HUES6 (cell line): ENCODE measurements at regions not wholly inside any gene's neighbourhood (a gene's known extent, or its start where the extent isn't known, plus 50 kb on each side); places are given as distances from the start of the nearest gene placed in this dataset.

Source experiments
- H3K27ac ChIP-seq: 2 replicates; pipeline ENCODE4 v1.7.0; 2013; ENCODE audit warnings: low read depth, mild to moderate bottlenecking, low read length, inconsistent platforms
- H3K27me3 ChIP-seq: 2 replicates; pipeline ENCODE4 v1.6.1; 2013; ENCODE audit warnings: low read length; ENCODE audit not compliant: control insufficient read depth, insufficient read depth
- H3K36me3 ChIP-seq: 2 replicates; pipeline ENCODE4 v1.6.1; 2013; ENCODE audit warnings: low read length; ENCODE audit not compliant: control insufficient read depth, insufficient read depth
- H3K4me1 ChIP-seq: 2 replicates; pipeline ENCODE4 v1.6.1; 2013; ENCODE audit warnings: low read length; ENCODE audit not compliant: control insufficient read depth, insufficient read depth
- H3K4me3 ChIP-seq: 2 replicates; pipeline ENCODE4 v1.5.1; 2013; ENCODE audit warnings: low read depth, low read length
- H3K9ac ChIP-seq: one replicate; pipeline ENCODE4 v1.6.1; 2013; ENCODE audit warnings: mild to moderate bottlenecking, low read length
- H3K9me3 ChIP-seq: 2 replicates; pipeline ENCODE4 v1.6.1; 2013; ENCODE audit warnings: low read depth, low read length; ENCODE audit not compliant: control insufficient read depth, insufficient read depth

DNA sequence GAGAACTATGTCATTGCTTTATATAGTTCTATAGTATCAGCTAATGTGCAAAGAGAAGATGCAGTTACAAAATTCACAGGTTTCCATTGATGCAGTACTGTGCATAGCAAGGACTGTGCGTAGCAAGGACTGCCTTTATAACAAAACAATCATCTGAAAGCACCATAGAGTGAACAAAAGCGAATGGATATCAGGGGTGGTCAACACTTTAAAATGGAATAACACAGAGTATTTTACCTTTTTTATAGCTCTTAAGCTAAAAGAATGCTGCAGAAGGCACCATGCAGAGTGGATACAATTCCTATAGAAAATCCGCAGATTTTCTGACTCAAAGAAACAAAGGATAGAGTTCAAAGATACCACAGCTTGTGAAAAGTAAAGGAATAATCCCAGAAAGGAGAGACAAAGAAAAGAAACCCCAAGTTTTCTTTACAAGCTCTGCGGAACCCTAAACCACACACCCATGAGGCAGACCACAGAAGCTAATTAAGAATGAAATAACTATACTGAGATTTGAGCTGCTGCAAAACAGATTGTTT is 229.9 kb upstream of the DTNA start:
- no peak overlapping the region for H3K27ac ChIP-seq
- no peaks in the 10 kb centered on the region for H3K36me3 ChIP-seq
- peaks cover 7% of the 10 kb centered on the region; the same call in 1 of the 2 replicates for H3K4me1 ChIP-seq
- no peaks in the 10 kb centered on the region for H3K27me3 ChIP-seq
- H3K9me3 ChIP-seq: peaks cover 6% of the 10 kb centered on the region
- H3K9ac ChIP-seq: no peak overlapping the region
- no peak overlapping the region for H3K4me3 ChIP-seq

GRCh38 chr18:34482204-34482603 is 227.9 kb upstream of the DTNA start:
- Histone ChIP-seq H3K4me3 (no peak overlapping the region), H3K27ac (no peak overlapping the region), H3K9me3 (peaks cover 6% of the 10 kb centered on the region), H3K9ac (no peak overlapping the region), H3K36me3 (no peaks in the 10 kb centered on the region), H3K4me1 (peaks cover 7% of the 10 kb centered on the region; the same call in 1 of the 2 replicates), H3K27me3 (no peaks in the 10 kb centered on the region)

DNA sequence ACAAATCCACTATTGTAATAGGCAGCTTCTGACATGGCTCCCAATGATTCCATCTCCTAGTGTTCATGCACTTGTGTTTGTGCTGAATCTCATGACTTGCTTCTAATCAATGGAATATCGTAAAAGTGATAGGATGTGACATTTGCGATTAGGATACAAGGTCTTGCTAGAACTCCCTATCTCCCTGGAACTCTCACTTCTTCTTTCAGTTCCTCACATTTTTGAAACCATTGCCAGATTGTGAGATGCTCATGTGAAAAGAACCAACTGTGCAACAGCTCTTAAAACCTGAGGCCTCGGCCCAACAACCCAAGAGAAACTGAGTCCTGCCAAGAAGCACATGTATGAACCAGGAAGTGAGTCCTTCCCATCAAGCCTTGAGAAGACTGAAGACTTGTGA is 226.9 kb upstream of the DTNA start:
- H3K4me3 ChIP-seq: no peak overlapping the region
- no peak overlapping the region for H3K27ac ChIP-seq
- H3K36me3 ChIP-seq: no peaks in the 10 kb centered on the region
- no peak overlapping the region for H3K9ac ChIP-seq
- H3K27me3 ChIP-seq: no peaks in the 10 kb centered on the region
- peaks cover 12% of the 10 kb centered on the region for H3K4me1 ChIP-seq
- H3K9me3 ChIP-seq: peaks cover 6% of the 10 kb centered on the region

DNA sequence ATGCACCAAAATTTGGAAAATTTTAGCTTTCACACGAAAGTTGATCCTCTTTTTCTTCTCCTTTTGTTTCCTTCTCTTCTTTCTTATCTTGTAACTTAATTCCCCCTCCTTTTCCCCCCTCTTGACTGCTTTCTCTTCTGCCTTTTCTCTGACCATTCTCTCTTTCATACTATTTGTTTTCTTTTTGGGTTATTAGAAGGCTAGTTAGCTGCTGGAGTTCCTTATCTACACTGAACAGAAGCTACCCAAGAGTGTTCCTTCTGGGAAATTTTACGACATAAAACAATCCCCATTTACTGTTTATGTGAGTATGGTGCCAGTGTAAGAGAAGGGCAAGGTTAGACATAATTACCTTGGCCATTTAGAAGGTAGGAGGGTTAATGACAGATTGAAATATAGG is 218.4 kb upstream of the DTNA start:
- Histone ChIP-seq H3K9me3 (no peaks in the 10 kb centered on the region), H3K36me3 (no peaks in the 10 kb centered on the region), H3K9ac (no peak overlapping the region), H3K27ac (no peak overlapping the region), H3K4me3 (0 out of 2 replicates have a peak overlapping the region, but pooled peaks have one; percentile 15), H3K4me1 (peaks cover 53% of the 10 kb centered on the region), H3K27me3 (peaks cover 17% of the 10 kb centered on the region)

DNA sequence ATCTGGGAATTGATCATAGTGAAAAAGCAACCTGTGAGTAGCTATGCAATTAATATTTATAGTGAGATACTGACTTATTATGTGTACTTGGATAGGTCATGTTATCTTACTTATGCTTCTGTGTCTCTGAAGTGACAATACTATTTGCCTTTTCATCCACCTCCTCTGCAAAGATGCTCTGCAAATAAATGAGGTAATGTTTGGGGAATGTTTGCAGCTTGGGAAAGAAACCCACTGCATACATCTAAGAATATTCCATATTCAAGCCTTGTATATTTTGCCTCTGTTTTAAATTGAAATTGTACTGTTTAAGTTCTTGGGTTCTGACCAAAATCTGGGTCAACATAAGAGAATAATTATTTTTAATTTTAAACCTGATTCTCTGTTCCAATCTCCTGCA is 217.4 kb upstream of the DTNA start:
- Histone ChIP-seq H3K4me1 (peaks cover 53% of the 10 kb centered on the region), H3K27me3 (peaks cover 17% of the 10 kb centered on the region), H3K36me3 (no peaks in the 10 kb centered on the region), H3K27ac (peak overlapping the region; percentile 20; the same call in 1 of the 2 replicates), H3K9ac (peak overlapping the region; percentile 86), H3K9me3 (no peaks in the 10 kb centered on the region), H3K4me3 (peak overlapping the region; percentile 95)

DNA sequence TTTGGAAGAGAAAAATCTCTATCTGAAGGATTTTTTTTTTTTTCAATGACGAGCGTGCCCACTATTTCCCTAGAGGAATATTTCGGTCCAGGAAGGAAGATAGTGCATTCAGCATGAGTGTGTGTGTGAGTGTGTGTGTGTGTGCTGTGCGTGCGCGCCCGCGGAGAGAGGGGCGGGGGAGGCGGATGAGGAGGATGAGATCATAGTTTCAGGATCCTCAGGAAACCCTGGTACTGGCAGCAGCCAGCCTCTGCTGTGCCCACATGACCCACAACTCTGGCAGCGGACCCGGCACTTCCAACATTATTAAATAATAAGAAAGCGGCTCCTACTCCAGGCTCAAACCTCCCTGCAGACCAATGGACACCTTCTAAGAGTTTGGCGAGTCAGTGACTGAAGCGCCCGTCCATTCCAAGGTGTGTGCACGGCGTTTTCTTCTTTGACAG is 217.0 kb upstream of the DTNA start:
- Histone ChIP-seq H3K9ac (peak overlapping the region; percentile 86), H3K27ac (peak overlapping the region; percentile 20; the same call in 1 of the 2 replicates)

GRCh38 chr18:34493566-34494358 is 216.3 kb upstream of the DTNA start:
- peak overlapping the region; percentile 20; the same call in 1 of the 2 replicates for H3K27ac ChIP-seq

More for the DNA sequence above, 217.0 kb upstream of the DTNA start:
- no peaks in the 10 kb centered on the region for H3K9me3 ChIP-seq
- no peaks in the 10 kb centered on the region for H3K36me3 ChIP-seq
- peaks cover 17% of the 10 kb centered on the region for H3K27me3 ChIP-seq
- peak overlapping the region; percentile 95 for H3K4me3 ChIP-seq
- peaks cover 49% of the 10 kb centered on the region for H3K4me1 ChIP-seq

DNA sequence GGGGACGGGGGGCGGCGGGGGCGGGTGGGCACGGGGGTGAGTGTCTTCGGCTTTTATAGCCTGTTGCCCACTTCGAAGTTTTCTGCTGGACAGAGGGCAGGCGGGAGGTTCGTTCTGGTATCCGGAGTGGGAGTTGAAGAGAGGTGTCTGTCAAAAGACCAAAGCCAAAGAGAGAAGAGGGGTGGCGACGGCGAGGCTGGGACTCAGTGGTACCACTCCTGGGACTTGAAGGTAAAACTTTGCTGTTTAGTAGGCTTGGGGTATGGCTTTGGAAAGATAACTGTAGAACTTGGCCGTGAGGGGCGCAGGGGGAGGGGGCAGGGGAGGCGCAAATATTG is 215.8 kb upstream of the DTNA start:
- no peak overlapping the region for H3K9ac ChIP-seq
- H3K4me3 ChIP-seq: peak overlapping the region; percentile 95
- no peak overlapping the region for H3K27ac ChIP-seq
- peaks cover 37% of the 10 kb centered on the region for H3K4me1 ChIP-seq
- no peaks in the 10 kb centered on the region for H3K36me3 ChIP-seq
- peaks cover 17% of the 10 kb centered on the region for H3K27me3 ChIP-seq
- H3K9me3 ChIP-seq: no peaks in the 10 kb centered on the region

More at GRCh38 chr18:34493566-34494358, 216.3 kb upstream of the DTNA start:
- H3K9me3 ChIP-seq: no peaks in the 10 kb centered on the region
- H3K4me1 ChIP-seq: peaks cover 42% of the 10 kb centered on the region
- peak overlapping the region; percentile 95 for H3K4me3 ChIP-seq
- peak overlapping the region; percentile 86 for H3K9ac ChIP-seq
- no peaks in the 10 kb centered on the region for H3K36me3 ChIP-seq
- H3K27me3 ChIP-seq: peaks cover 17% of the 10 kb centered on the region

- peaks cover 27% of the 10 kb centered on the region for H3K4me1 ChIP-seq
- no peaks in the 10 kb centered on the region for H3K36me3 ChIP-seq
- H3K27me3 ChIP-seq: peaks cover 17% of the 10 kb centered on the region
- H3K4me3 ChIP-seq: peak overlapping the region; percentile 95
- H3K27ac ChIP-seq: no peak overlapping the region
- no peak overlapping the region for H3K9ac ChIP-seq
- peaks cover 5% of the 10 kb centered on the region for H3K9me3 ChIP-seq
These were observed 214.6 kb upstream of the DTNA start for GRCh38 chr18:34495506-34495905.

DNA sequence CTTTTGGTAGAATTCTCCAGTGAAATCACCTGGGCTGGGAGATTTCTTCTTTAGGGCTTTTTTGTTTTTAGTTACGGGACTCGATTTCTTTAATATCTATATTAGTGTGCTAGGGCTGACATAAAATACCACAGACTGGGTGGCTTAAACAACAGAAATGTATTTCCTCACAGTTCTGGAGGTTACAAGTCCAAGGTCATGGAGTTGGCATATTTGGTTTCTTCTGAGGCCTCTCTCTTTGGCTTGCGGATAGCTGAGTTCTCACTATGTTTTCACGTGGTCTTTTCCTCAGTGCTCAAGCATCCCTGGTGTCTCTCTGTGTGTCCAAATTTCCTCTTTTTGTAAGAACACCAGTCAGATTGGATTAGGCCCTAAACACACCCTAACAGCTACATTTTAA is 208.5 kb upstream of the DTNA start:
- Histone ChIP-seq H3K4me1 (no peaks in the 10 kb centered on the region; the same call in 1 of the 2 replicates), H3K9me3 (peaks cover 15% of the 10 kb centered on the region), H3K36me3 (no peaks in the 10 kb centered on the region), H3K9ac (no peak overlapping the region), H3K27ac (no peak overlapping the region), H3K4me3 (no peak overlapping the region), H3K27me3 (no peaks in the 10 kb centered on the region)

- no peak overlapping the region for H3K4me3 ChIP-seq
- H3K4me1 ChIP-seq: peaks cover 5% of the 10 kb centered on the region; the same call in 1 of the 2 replicates
- no peaks in the 10 kb centered on the region for H3K36me3 ChIP-seq
- H3K9me3 ChIP-seq: peaks cover 4% of the 10 kb centered on the region; the same call in 1 of the 2 replicates
- H3K27me3 ChIP-seq: no peaks in the 10 kb centered on the region
- no peak overlapping the region for H3K9ac ChIP-seq
- H3K27ac ChIP-seq: no peak overlapping the region
These were observed 203.9 kb upstream of the DTNA start for GRCh38 chr18:34506198-34506597.
